Neural crest cell (in vitro differentiated cells): ENCODE measurements at regions not wholly inside any gene's neighbourhood (a gene's known extent, or its start where the extent isn't known, plus 50 kb on each side); places are given as distances from the start of the nearest gene placed in this dataset.

ENCODE experiments used
- DNase-seq: peaks from one replicate; pipeline ENCODE4 v3.0.0; 2021; ENCODE audit warnings: low read depth, mixed read lengths, low spot score
- H3K27ac Mint-ChIP-seq: one replicate; pipeline ENCODE4 v1.8.0; 2021; ENCODE audit warnings: mild to moderate bottlenecking, mixed read lengths; ENCODE audit not compliant: unreplicated experiment
- H3K27me3 Mint-ChIP-seq: 2 replicates; pipeline ENCODE4 v1.8.0; 2021; ENCODE audit warnings: low read depth, mild to moderate bottlenecking, mixed read lengths
- H3K36me3 Mint-ChIP-seq: 2 replicates; pipeline ENCODE4 v1.8.0; 2021; ENCODE audit warnings: low read depth, mild to moderate bottlenecking, mixed read lengths
- H3K4me1 Mint-ChIP-seq: 2 replicates; pipeline ENCODE4 v1.8.0; 2021; ENCODE audit warnings: mixed read lengths
- H3K4me3 Mint-ChIP-seq: one replicate; pipeline ENCODE4 v1.8.0; 2021; ENCODE audit warnings: mild to moderate bottlenecking, mixed read lengths
- H3K9me3 Mint-ChIP-seq: 2 replicates; pipeline ENCODE4 v1.8.0; 2021; ENCODE audit warnings: mixed read lengths
- TF ChIP-seq, protein P1 (sequence below): fragments of 200-600 bp; sonication (generic); conservative IDR thresholded peaks from 2 replicates; pipeline ENCODE4 v1.5.0; 2021; ENCODE audit warnings: antibody characterized with exemption, mild to moderate bottlenecking

- Mint-ChIP-seq H3K27ac (peak overlapping the region; percentile 68), H3K4me3 (no peak overlapping the region), H3K36me3 (no peaks in the 10 kb centered on the region), H3K27me3 (peaks cover 3% of the 10 kb centered on the region), H3K9me3 (no peaks in the 10 kb centered on the region), H3K4me1 (peaks cover 3% of the 10 kb centered on the region)
- no peak for DNase-seq
- TF ChIP-seq, protein P1, sequence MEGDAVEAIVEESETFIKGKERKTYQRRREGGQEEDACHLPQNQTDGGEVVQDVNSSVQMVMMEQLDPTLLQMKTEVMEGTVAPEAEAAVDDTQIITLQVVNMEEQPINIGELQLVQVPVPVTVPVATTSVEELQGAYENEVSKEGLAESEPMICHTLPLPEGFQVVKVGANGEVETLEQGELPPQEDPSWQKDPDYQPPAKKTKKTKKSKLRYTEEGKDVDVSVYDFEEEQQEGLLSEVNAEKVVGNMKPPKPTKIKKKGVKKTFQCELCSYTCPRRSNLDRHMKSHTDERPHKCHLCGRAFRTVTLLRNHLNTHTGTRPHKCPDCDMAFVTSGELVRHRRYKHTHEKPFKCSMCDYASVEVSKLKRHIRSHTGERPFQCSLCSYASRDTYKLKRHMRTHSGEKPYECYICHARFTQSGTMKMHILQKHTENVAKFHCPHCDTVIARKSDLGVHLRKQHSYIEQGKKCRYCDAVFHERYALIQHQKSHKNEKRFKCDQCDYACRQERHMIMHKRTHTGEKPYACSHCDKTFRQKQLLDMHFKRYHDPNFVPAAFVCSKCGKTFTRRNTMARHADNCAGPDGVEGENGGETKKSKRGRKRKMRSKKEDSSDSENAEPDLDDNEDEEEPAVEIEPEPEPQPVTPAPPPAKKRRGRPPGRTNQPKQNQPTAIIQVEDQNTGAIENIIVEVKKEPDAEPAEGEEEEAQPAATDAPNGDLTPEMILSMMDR, result no peak
These were observed 53.4 kb downstream of the GAS1 start for GRCh38 chr9:86893811-86894490.

GRCh38 chr9:86892576-86892975 lies 54.7 kb downstream of the GAS1 start:
- Mint-ChIP-seq H3K4me3 (no peak overlapping the region), H3K27ac (no peak overlapping the region), H3K9me3 (no peaks in the 10 kb centered on the region), H3K27me3 (no peaks in the 10 kb centered on the region), H3K4me1 (peaks cover 3% of the 10 kb centered on the region), H3K36me3 (no peaks in the 10 kb centered on the region)
- TF ChIP-seq, protein P1, result no peak
- no peak for DNase-seq

GRCh38 chr9:86891886-86892437 lies 55.3 kb downstream of the GAS1 start:
- Mint-ChIP-seq H3K4me1 (peaks cover 3% of the 10 kb centered on the region), H3K27ac (no peak overlapping the region), H3K36me3 (no peaks in the 10 kb centered on the region), H3K9me3 (no peaks in the 10 kb centered on the region), H3K27me3 (no peaks in the 10 kb centered on the region), H3K4me3 (no peak overlapping the region)
- TF ChIP-seq, protein P1, result no peak
- DNase-seq, result no peak

DNA sequence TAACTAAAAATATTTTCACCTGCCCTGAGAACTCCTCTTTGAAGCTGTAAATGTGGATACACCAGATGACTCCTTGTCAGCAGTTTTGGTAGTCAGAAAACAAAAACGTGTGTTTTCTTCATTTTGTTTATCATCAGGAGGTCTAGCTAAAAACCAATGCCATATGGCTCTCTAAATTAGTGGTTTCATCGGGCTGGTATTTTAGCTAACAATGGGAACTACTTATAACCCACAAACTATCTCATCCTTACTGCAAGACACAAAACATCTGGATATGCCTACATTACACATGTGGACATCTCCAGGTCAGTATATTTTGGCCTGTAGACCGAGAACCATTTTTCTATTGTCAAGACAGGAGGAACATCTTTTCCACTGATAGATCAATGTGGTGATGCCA lies 56.2 kb downstream of the GAS1 start:
- Mint-ChIP-seq H3K9me3 (no peaks in the 10 kb centered on the region), H3K27me3 (no peaks in the 10 kb centered on the region), H3K27ac (no peak overlapping the region), H3K4me1 (peaks cover 3% of the 10 kb centered on the region), H3K4me3 (no peak overlapping the region), H3K36me3 (no peaks in the 10 kb centered on the region)
- TF ChIP-seq, protein P1, result no peak
- no peak for DNase-seq

GRCh38 chr9:86885232-86885631 lies 62.1 kb downstream of the GAS1 start:
- TF ChIP-seq, protein P1, result no peak
- Mint-ChIP-seq H3K4me3 (no peak overlapping the region), H3K27ac (no peak overlapping the region), H3K4me1 (no peaks in the 10 kb centered on the region), H3K27me3 (peaks cover 5% of the 10 kb centered on the region), H3K9me3 (no peaks in the 10 kb centered on the region), H3K36me3 (no peaks in the 10 kb centered on the region)
- DNase-seq, result no peak
